NCI-H1417 treated with DMSO at 0.1 percent for 48 hours (cell line): ENCODE measurements at regions not wholly inside any gene's neighbourhood (a gene's known extent, or its start where the extent isn't known, plus 50 kb on each side); places are given as distances from the start of the nearest gene placed in this dataset.
"Not testable (repeated sequence)": the region's sequence is repeated elsewhere in the genome, so short reads cannot be mapped to it uniquely, and the experiment has no call there.

Source experiments
- DNase-seq: peaks from one replicate; lab custom pipeline; 2025; lab: John Stamatoyannopoulos, UW

DNA sequence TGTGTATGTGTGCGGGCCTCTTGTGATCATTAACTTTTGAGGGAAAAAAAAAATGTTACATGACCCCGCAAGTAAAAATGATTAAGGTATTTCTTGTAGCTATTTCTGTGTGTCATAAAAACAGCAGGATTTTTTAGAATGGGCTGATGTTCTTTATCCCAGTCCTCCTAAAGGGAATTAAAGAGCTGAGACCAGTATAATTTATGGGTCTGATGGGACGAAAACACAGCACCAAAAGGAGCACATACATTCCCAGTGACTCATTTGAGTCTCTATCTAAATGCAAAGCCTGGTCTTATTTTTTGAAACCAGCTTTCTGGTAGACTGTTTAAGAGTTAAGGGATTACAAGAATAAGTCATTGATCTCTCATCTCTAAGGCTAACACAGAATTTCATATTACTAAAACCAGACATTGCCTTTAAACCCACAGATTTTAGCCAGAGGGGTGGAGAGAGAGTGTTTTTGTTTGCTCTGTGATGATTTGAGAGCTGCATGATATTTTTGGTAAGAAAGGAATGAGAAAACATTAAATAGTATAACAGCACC lies 342.3 kb upstream of the EPHA4 start:
- no peak for DNase-seq

- no peak for DNase-seq
Measured at GRCh38 chr2:221911890-221912289, 339.8 kb upstream of the EPHA4 start.

- no peak for DNase-seq
Measured at GRCh38 chr2:221911321-221911720, 339.2 kb upstream of the EPHA4 start.

- DNase-seq: no peak
Measured at GRCh38 chr2:221908518-221908917, 336.4 kb upstream of the EPHA4 start.

DNA sequence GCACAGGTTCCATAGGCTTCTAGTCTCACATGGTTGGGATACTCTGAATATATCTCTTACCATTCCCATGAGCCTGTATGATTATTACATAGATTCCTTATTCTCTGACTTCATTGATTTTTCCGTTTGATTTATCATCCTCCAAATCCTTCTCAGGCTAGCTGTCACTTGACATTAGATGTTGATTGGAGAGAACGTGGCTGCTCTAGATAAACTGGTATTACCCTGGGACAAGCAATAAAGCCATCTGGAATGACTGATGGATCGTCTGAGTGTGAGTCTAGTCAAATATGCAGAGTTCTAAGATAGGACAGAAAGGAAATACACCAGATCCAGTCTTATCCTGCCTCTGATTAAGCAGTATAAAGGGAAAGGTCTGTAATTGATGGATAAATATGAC lies 325.6 kb upstream of the EPHA4 start:
- DNase-seq: no peak

- DNase-seq: no peak
Measured at GRCh38 chr2:221896505-221897151, 324.5 kb upstream of the EPHA4 start.

- DNase-seq: no peak
Measured at GRCh38 chr2:221895366-221896121, 323.4 kb upstream of the EPHA4 start.

DNA sequence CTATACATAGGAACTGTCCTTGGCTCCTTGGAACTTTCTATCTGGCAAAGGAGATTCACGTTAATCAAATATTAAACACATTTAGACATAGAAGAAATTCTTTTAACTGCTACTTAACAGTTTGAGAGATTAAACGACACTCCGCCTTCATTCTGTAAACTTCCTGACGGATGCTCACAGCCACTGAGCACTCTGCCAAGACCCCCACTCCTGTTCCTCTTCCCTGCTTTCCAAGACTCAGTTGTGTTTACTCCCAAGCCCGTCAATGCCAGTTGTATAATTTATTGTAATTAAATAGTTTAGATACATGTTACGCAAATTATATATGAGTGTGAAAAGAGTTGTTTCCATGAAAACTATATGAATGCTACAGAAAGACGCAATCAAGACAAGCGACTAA lies 321.4 kb upstream of the EPHA4 start:
- no peak for DNase-seq

- DNase-seq: not testable (repeated sequence)
Measured at GRCh38 chr2:221892006-221892405, 319.9 kb upstream of the EPHA4 start.

GRCh38 chr2:221883976-221884375 lies 311.9 kb upstream of the EPHA4 start:
- DNase-seq: no peak

DNA sequence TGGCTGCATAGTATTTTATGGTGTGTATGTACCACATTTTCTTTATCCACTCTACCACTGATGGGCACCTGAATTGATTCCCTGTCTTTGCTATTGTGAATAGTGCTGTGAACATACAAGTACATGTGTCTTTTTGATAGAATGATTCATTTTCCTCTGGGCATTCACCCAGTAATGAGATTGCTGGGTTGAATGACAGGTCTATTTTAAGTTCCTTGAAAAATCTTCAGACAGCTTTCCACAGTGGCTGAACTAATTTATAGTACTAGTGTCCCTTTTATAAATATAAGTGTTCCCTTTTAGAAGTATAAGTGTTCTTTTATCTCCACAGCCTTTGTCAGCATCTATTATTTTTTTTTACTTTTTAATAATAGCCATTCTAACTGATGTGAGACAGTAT lies 303.9 kb upstream of the EPHA4 start:
- no peak for DNase-seq

GRCh38 chr2:221874444-221874843 lies 302.3 kb upstream of the EPHA4 start:
- no peak for DNase-seq

- DNase-seq: no peak
Measured at GRCh38 chr2:221857719-221858118, 285.6 kb upstream of the EPHA4 start.

GRCh38 chr2:221853297-221853696 lies 281.2 kb upstream of the EPHA4 start:
- no peak for DNase-seq

- no peak for DNase-seq
Measured at GRCh38 chr2:221851531-221852045, 279.5 kb upstream of the EPHA4 start.

GRCh38 chr2:221850076-221850475 lies 278.0 kb upstream of the EPHA4 start:
- no peak for DNase-seq

- no peak for DNase-seq
Measured at GRCh38 chr2:221848286-221848685, 276.2 kb upstream of the EPHA4 start.

- no peak for DNase-seq
Measured at GRCh38 chr2:221845021-221845365, 272.9 kb upstream of the EPHA4 start.

- DNase-seq: no peak
Measured at GRCh38 chr2:221844212-221845020, 272.3 kb upstream of the EPHA4 start.

DNA sequence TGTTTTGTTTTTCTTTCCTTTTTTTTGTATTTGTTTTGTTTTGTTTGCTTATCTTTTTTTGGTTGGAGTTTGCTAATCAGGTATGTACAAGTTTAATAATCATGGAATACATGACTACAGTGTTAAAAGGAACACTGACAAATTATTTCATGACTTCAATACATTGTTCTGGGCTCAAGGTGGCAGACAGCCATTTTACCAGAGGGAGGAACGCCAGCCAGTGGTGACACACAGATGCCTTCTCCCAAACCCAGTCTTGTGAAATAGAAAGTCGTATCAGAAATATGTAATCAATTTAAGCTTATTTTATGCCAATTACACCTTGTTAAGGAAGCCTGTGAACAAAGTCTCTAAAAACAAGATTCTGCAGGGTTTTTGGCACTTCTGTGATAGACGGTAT lies 264.0 kb upstream of the EPHA4 start:
- no peak for DNase-seq

GRCh38 chr2:221833966-221834365 lies 261.9 kb upstream of the EPHA4 start:
- no peak for DNase-seq

- DNase-seq: no peak
Measured at GRCh38 chr2:221831051-221831450, 258.9 kb upstream of the EPHA4 start.

- DNase-seq: no peak
Measured at GRCh38 chr2:221822416-221822815, 250.3 kb upstream of the EPHA4 start.
